ENCODE measurements at regions not wholly inside any gene's neighbourhood (a gene's known extent, or its start where the extent isn't known, plus 50 kb on each side); places are given as distances from the start of the nearest gene placed in this dataset.
"Not testable (repeated sequence)": the region's sequence is repeated elsewhere in the genome, so short reads cannot be mapped to it uniquely, and the experiment has no call there.

DNA sequence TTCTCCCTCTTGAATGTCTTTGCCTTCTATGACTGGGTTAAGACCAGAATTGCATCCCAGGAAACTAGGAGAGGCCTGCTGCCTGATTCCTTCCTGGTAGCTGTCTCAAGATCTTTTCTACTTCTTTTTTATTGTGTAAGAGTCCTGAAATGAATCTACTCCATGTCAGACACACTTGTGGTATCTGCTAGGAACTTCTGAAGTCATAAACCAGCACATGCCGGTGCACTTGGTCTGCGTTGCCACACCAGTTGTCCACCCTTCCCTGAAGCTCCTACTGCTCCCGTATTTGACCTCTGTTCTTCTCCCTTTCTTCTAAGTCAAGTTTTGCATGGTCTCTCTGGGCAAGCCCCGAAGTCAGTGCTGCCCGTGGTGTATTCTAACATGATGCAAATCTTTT is 644.2 kb downstream of the ETS1 start:
- H3K4me2 ChIP-seq (ENCODE audit: insufficient read depth, low read length), result no peak overlapping the region
- intact Hi-C loops (cut with micrococcal nuclease) (no loop called here), dilution Hi-C loops (cut with MboI; ENCODE audit: extremely low pct_ligation_motif_present, low sequenced_read_pairs) (no loop called here)
- FAIRE-seq, result no peak
- H3K9me3 ChIP-seq (replicated peaks; ENCODE audit: control insufficient read depth, insufficient read depth, low read length), result no peaks in the 10 kb centered on the region
- H3K27me3 ChIP-seq (ENCODE audit: control insufficient read depth in 2 of 2, insufficient read depth in 2 of 2, low read length in 2 of 2), result no peaks in the 10 kb centered on the region
- no peak overlapping the region for H3K27ac ChIP-seq (ENCODE audit: insufficient read depth, low read depth, low read length)
- no peak overlapping the region for H2AFZ ChIP-seq (ENCODE audit: low read depth, low read length)
- no peaks in the 10 kb centered on the region for H4K20me1 ChIP-seq (replicated peaks; ENCODE audit: control insufficient read depth, extremely low read depth, insufficient read depth, low read length)
- no peak for DNase-seq (ENCODE audit: low read depth, low spot score)
- BruUV-seq (replicated peaks), result no TSS peak
- TF ChIP-seq MAX (IDR thresholded peaks at IDR 0.05; ENCODE audit: insufficient read depth, insufficient read length), result no peak
- no peak for TF ChIP-seq MYC (IDR thresholded peaks at IDR 0.05; ENCODE audit: low read depth, low read length)
- TF ChIP-seq POLR2A (IDR thresholded peaks at IDR 0.05; ENCODE audit: low read depth, low read length), result no peak
- TF ChIP-seq FOS (IDR thresholded peaks at IDR 0.05; ENCODE audit: borderline replicate concordance, insufficient read depth, low read length), result no peak
- no peak for TF ChIP-seq EZH2 (IDR thresholded peaks at IDR 0.05; ENCODE audit: borderline replicate concordance, low read depth, low read length, severe bottlenecking)
- no peak for TF ChIP-seq JUN (IDR thresholded peaks at IDR 0.05; ENCODE audit: borderline replicate concordance, insufficient read depth, insufficient read length, low read depth)
- no peak for TF ChIP-seq GATA2 (IDR thresholded peaks at IDR 0.05; ENCODE audit: insufficient read depth, insufficient read length, low read depth, low read length)
- TF ChIP-seq POLR2AphosphoS5 (IDR thresholded peaks at IDR 0.05; ENCODE audit: insufficient read depth, low read depth, low read length), result no peak
- TF ChIP-seq, protein P1, sequence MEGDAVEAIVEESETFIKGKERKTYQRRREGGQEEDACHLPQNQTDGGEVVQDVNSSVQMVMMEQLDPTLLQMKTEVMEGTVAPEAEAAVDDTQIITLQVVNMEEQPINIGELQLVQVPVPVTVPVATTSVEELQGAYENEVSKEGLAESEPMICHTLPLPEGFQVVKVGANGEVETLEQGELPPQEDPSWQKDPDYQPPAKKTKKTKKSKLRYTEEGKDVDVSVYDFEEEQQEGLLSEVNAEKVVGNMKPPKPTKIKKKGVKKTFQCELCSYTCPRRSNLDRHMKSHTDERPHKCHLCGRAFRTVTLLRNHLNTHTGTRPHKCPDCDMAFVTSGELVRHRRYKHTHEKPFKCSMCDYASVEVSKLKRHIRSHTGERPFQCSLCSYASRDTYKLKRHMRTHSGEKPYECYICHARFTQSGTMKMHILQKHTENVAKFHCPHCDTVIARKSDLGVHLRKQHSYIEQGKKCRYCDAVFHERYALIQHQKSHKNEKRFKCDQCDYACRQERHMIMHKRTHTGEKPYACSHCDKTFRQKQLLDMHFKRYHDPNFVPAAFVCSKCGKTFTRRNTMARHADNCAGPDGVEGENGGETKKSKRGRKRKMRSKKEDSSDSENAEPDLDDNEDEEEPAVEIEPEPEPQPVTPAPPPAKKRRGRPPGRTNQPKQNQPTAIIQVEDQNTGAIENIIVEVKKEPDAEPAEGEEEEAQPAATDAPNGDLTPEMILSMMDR (IDR thresholded peaks at IDR 0.05; ENCODE audit: extremely low read depth in 1 of 2, insufficient read depth in 1 of 2, low read depth in 1 of 2, low read length in 2 of 2), result no peak
- ChIA-PET CTCF (no interaction called here), POLR2A (no interaction called here)
- no peak overlapping the region for H3K9ac ChIP-seq (replicated peaks; ENCODE audit: extremely low read depth, insufficient read depth, low read length)
- no peaks in the 10 kb centered on the region for H3K9me1 ChIP-seq (replicated peaks; ENCODE audit: control insufficient read depth, extremely low read depth, insufficient read depth, low read length)
- no peaks in the 10 kb centered on the region for H3K4me1 ChIP-seq (ENCODE audit: control insufficient read depth, extremely low read depth, insufficient read depth, low read length)
- H3K4me3 ChIP-seq (replicated peaks in 1 of 3; ENCODE audit: insufficient read depth in 1 of 3, low read depth in 1 of 3, low read length in 3 of 3), result no peak overlapping the region
- H3K36me3 ChIP-seq (ENCODE audit: control insufficient read depth in 2 of 2, extremely low read depth in 1 of 2, insufficient read depth in 2 of 2, low read length in 2 of 2), result no peaks in the 10 kb centered on the region
- H3K79me2 ChIP-seq (ENCODE audit: control insufficient read depth, insufficient read depth, low read length), result no peaks in the 10 kb centered on the region

GRCh38 chr11:127941554-127941953 is 645.8 kb downstream of the ETS1 start:
- H2AFZ ChIP-seq (ENCODE audit: low read depth, low read length); H4K20me1 ChIP-seq (replicated peaks; ENCODE audit: control insufficient read depth, extremely low read depth, insufficient read depth, low read length); DNase-seq (ENCODE audit: low read depth, low spot score); H3K9me3 ChIP-seq (replicated peaks; ENCODE audit: control insufficient read depth, insufficient read depth, low read length); H3K4me2 ChIP-seq (ENCODE audit: insufficient read depth, low read length); H3K9ac ChIP-seq (replicated peaks; ENCODE audit: extremely low read depth, insufficient read depth, low read length); H3K36me3 ChIP-seq (ENCODE audit: control insufficient read depth in 2 of 2, extremely low read depth in 1 of 2, insufficient read depth in 2 of 2, low read length in 2 of 2); POLR2A ChIA-PET; H3K4me1 ChIP-seq (ENCODE audit: control insufficient read depth, extremely low read depth, insufficient read depth, low read length); H3K27me3 ChIP-seq (ENCODE audit: control insufficient read depth in 2 of 2, insufficient read depth in 2 of 2, low read length in 2 of 2); intact Hi-C loops (cut with micrococcal nuclease); dilution Hi-C loops (cut with MboI; ENCODE audit: extremely low pct_ligation_motif_present, low sequenced_read_pairs); H3K4me3 ChIP-seq (replicated peaks in 1 of 3; ENCODE audit: insufficient read depth in 1 of 3, low read depth in 1 of 3, low read length in 3 of 3); H3K9me1 ChIP-seq (replicated peaks; ENCODE audit: control insufficient read depth, extremely low read depth, insufficient read depth, low read length); CTCF ChIA-PET; BruUV-seq (replicated peaks); H3K79me2 ChIP-seq (ENCODE audit: control insufficient read depth, insufficient read depth, low read length); FAIRE-seq; H3K27ac ChIP-seq (ENCODE audit: insufficient read depth, low read depth, low read length): not testable (repeated sequence)

Data from endothelial cell of umbilical vein (primary cell).